ENCODE measurements at regions not wholly inside any gene's neighbourhood (a gene's known extent, or its start where the extent isn't known, plus 50 kb on each side); places are given as distances from the start of the nearest gene placed in this dataset.
A peak's percentile ranks its signal among the peaks of the same experiment; 100 is the strongest.

GRCh38 chr2:19775315-19775714 lies 126.5 kb downstream of the TTC32 start (continued):
- TF ChIP-seq ZNF514 (tag by site-specific recombination; IDR thresholded peaks at IDR 0.05), result no peak

DNA sequence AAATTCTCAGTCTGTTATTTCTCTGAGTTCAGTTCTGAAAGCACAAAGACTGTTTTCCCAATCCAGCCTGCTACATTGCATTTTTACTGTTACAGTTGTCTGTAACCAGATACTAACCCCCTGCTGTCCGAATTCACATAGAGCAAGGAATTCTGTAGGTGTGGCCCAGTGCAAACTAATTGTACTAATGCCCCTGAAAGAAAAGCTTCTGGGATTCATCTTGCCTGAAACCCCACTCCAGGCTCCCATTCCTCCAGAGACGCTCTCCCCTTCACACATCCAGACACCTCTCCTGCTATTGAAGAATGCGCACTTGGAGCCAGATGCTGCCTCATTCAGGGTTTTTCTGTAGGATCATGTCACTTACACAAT lies 127.0 kb downstream of the TTC32 start:
- TF ChIP-seq IKZF3 (tag by site-specific recombination; IDR thresholded peaks at IDR 0.05), result 0 out of 2 replicates have a peak, but pooled peaks have one; percentile 19
- no peak for TF ChIP-seq ZNF223 (tag by site-specific recombination; IDR thresholded peaks at IDR 0.05)
- TF ChIP-seq, protein P1, sequence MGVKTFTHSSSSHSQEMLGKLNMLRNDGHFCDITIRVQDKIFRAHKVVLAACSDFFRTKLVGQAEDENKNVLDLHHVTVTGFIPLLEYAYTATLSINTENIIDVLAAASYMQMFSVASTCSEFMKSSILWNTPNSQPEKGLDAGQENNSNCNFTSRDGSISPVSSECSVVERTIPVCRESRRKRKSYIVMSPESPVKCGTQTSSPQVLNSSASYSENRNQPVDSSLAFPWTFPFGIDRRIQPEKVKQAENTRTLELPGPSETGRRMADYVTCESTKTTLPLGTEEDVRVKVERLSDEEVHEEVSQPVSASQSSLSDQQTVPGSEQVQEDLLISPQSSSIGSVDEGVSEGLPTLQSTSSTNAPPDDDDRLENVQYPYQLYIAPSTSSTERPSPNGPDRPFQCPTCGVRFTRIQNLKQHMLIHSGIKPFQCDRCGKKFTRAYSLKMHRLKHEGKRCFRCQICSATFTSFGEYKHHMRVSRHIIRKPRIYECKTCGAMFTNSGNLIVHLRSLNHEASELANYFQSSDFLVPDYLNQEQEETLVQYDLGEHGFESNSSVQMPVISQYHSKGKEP (tag by site-specific recombination; IDR thresholded peaks at IDR 0.05), result peak; percentile 68
- TF ChIP-seq ZNF513 (tag by site-specific recombination; IDR thresholded peaks at IDR 0.05), result no peak
- TF ChIP-seq GLIS1 (tag by site-specific recombination; IDR thresholded peaks at IDR 0.05), result peak; percentile 43
- peak; percentile 27; the same call in 1 of the 2 replicates for TF ChIP-seq KLF1 (tag by site-specific recombination; IDR thresholded peaks at IDR 0.05)
- TF ChIP-seq ZBTB17 (tag by site-specific recombination; IDR thresholded peaks at IDR 0.05), result peak; percentile 39
- TF ChIP-seq ZNF544 (tag by site-specific recombination; IDR thresholded peaks at IDR 0.05), result no peak
- ChIA-PET POLR2A (interaction anchor here (1.1 kb wide), 1 partner anchor 276 kb away, joined by 3 read pairs; the partner anchor contains the start of gene LAPTM4A), CTCF (interaction anchor here (1.2 kb wide), 1 partner anchor 23 kb away, joined by 3 read pairs; no protein-coding TSS in a partner anchor)
- H3K4me3 ChIP-seq (ENCODE audit: low read depth, low read length), result no peak overlapping the region
- peaks cover 8% of the 10 kb centered on the region for H3K4me1 ChIP-seq (ENCODE audit: control insufficient read depth, insufficient read depth, low read length)
- H3K27ac ChIP-seq (ENCODE audit: extremely low read depth, low read depth, low read length), result peak overlapping the region; percentile 39
- no peaks in the 10 kb centered on the region for H3K36me3 ChIP-seq (ENCODE audit: control insufficient read depth in 2 of 2, insufficient read depth in 1 of 2, low read length in 2 of 2)
- H3K9me3 ChIP-seq (ENCODE audit: control insufficient read depth, insufficient read depth, low read depth, low read length), result no peaks in the 10 kb centered on the region

DNA sequence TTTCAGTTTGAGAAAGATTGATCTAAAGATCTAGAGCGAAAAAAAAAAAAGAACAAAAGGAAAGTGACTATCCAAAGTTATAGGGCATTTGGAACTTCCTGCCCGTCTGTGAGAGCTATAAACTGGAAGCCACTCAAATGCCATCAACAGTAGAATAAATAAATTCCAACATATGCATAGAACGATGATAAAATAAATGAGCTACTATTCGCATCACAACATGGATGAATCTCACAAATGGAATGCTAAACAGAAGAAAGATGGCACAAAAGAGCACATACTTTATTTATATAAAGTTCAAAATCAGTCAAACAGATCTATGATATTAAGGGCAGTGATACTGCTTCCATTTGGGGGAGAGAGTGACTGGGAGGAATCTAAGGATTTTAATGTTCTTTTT lies 128.8 kb downstream of the TTC32 start:
- POLR2A ChIA-PET, result no interaction called here
- H3K36me3 ChIP-seq (ENCODE audit: control insufficient read depth in 2 of 2, insufficient read depth in 1 of 2, low read length in 2 of 2), result no peaks in the 10 kb centered on the region
- no peak for TF ChIP-seq ZNF596 (tag by site-specific recombination; IDR thresholded peaks at IDR 0.05)
- TF ChIP-seq ZNF701 (tag by site-specific recombination; IDR thresholded peaks at IDR 0.05), result no peak
- no peak for TF ChIP-seq ZNF571 (tag by site-specific recombination; IDR thresholded peaks at IDR 0.05)
- TF ChIP-seq ZNF629 (tag by site-specific recombination; IDR thresholded peaks at IDR 0.05), result no peak
- TF ChIP-seq ZNF112 (tag by site-specific recombination; IDR thresholded peaks at IDR 0.05), result no peak
- TF ChIP-seq ZNF510 (tag by site-specific recombination; IDR thresholded peaks at IDR 0.05; ENCODE audit: insufficient replicate concordance), result no peak
- no peak for TF ChIP-seq ZNF433 (tag by site-specific recombination; IDR thresholded peaks at IDR 0.05; ENCODE audit: low read depth)
- no peak for TF ChIP-seq GLIS1 (tag by site-specific recombination; IDR thresholded peaks at IDR 0.05)
- TF ChIP-seq, protein P2, sequence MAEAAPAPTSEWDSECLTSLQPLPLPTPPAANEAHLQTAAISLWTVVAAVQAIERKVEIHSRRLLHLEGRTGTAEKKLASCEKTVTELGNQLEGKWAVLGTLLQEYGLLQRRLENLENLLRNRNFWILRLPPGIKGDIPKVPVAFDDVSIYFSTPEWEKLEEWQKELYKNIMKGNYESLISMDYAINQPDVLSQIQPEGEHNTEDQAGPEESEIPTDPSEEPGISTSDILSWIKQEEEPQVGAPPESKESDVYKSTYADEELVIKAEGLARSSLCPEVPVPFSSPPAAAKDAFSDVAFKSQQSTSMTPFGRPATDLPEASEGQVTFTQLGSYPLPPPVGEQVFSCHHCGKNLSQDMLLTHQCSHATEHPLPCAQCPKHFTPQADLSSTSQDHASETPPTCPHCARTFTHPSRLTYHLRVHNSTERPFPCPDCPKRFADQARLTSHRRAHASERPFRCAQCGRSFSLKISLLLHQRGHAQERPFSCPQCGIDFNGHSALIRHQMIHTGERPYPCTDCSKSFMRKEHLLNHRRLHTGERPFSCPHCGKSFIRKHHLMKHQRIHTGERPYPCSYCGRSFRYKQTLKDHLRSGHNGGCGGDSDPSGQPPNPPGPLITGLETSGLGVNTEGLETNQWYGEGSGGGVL (tag by site-specific recombination; IDR thresholded peaks at IDR 0.05), result no peak
- no peak for TF ChIP-seq EGR2 (tag by site-specific recombination; IDR thresholded peaks at IDR 0.05; ENCODE audit: low read depth)
- TF ChIP-seq ZNF518A (tag by site-specific recombination; conservative IDR thresholded peaks at IDR 0.05; ENCODE audit: low read depth), result no peak
- CTCF ChIA-PET, result interaction anchor here (0.6 to 0.7 kb wide), 2 partner anchors 124 to 343 kb away, joined by 4 read pairs; no protein-coding TSS in a partner anchor
- H3K27ac ChIP-seq (ENCODE audit: extremely low read depth, low read depth, low read length), result no peak overlapping the region
- no peaks in the 10 kb centered on the region for H3K9me3 ChIP-seq (ENCODE audit: control insufficient read depth, insufficient read depth, low read depth, low read length)
- H3K4me3 ChIP-seq (ENCODE audit: low read depth, low read length), result no peak overlapping the region
- H3K4me1 ChIP-seq (ENCODE audit: control insufficient read depth, insufficient read depth, low read length), result peaks cover 8% of the 10 kb centered on the region
